Mesenchymal stem cell (in vitro differentiated cells and primary cell): ENCODE measurements at regions not wholly inside any gene's neighbourhood (a gene's known extent, or its start where the extent isn't known, plus 50 kb on each side); places are given as distances from the start of the nearest gene placed in this dataset.
"Not testable (repeated sequence)": the region's sequence is repeated elsewhere in the genome, so short reads cannot be mapped to it uniquely, and the experiment has no call there.

Source experiments
- DNase-seq: peaks from one replicate; pipeline ENCODE4 v3.0.0-alpha.2; 2013
- H2AFZ ChIP-seq: one replicate; pipeline ENCODE4 v1.6.1; 2013; ENCODE audit warnings: low read depth, mild to moderate bottlenecking, control low read depth, inconsistent platforms, low read length, moderate library complexity
- H2AK5ac ChIP-seq: 2 replicates; pipeline ENCODE4 v1.6.1; 2013; ENCODE audit warnings: low read length, moderate library complexity, mild to moderate bottlenecking, inconsistent platforms; ENCODE audit not compliant: severe bottlenecking
- H2BK120ac ChIP-seq: one replicate; pipeline ENCODE4 v1.6.1; 2013; ENCODE audit warnings: low read depth, mild to moderate bottlenecking, inconsistent platforms, low read length, moderate library complexity
- H2BK12ac ChIP-seq, 2 experiments: one replicate each; pipeline ENCODE4 v1.6.1; 2013; ENCODE audit warnings: inconsistent platforms in 2 of 2, low read length in 2 of 2, mild to moderate bottlenecking in 2 of 2, moderate library complexity in 2 of 2, control low read depth in 1 of 2
- H2BK15ac ChIP-seq: one replicate; pipeline ENCODE4 v1.6.1; 2013; ENCODE audit warnings: mild to moderate bottlenecking, low read depth, inconsistent platforms; ENCODE audit not compliant: poor library complexity, severe bottlenecking
- H2BK5ac ChIP-seq: 2 replicates; pipeline ENCODE4 v1.6.1; 2013; ENCODE audit warnings: low read depth, mild to moderate bottlenecking, low read length, control low read depth, inconsistent platforms; ENCODE audit not compliant: poor library complexity, severe bottlenecking
- H3K14ac ChIP-seq, 2 experiments: one replicate each; pipeline ENCODE4 v1.6.1; 2013; ENCODE audit warnings: inconsistent platforms in 2 of 2, low read length in 2 of 2, control low read depth in 1 of 2, mild to moderate bottlenecking in 1 of 2, moderate library complexity in 1 of 2
- H3K18ac ChIP-seq, 2 experiments: one replicate each; pipeline ENCODE4 v1.6.1; 2013; ENCODE audit warnings: inconsistent platforms in 2 of 2, low read length in 2 of 2, control low read depth in 1 of 2, low read depth in 1 of 2, mild to moderate bottlenecking in 1 of 2
- H3K23ac ChIP-seq, 2 experiments: one replicate each; pipeline ENCODE4 v1.6.1; 2013; ENCODE audit warnings: inconsistent platforms in 2 of 2, low read length in 2 of 2, mild to moderate bottlenecking in 2 of 2, moderate library complexity in 2 of 2, control low read depth in 1 of 2
- H3K27ac ChIP-seq: 2 replicates; pipeline ENCODE4 v1.5.1; 2013; ENCODE audit warnings: mild to moderate bottlenecking, moderate library complexity, low read length, control low read depth, inconsistent platforms; ENCODE audit not compliant: poor library complexity, severe bottlenecking
- H3K27me3 ChIP-seq, 2 experiments: 2 replicates each; pipeline versions ENCODE4 v1.6.1 to v1.7.0; 2013; ENCODE audit warnings: low read length in 2 of 2, mild to moderate bottlenecking in 2 of 2, moderate library complexity in 2 of 2, control low read depth in 1 of 2, inconsistent platforms in 1 of 2; ENCODE audit not compliant: control insufficient read depth in 1 of 2, insufficient read depth in 1 of 2
- H3K36me3 ChIP-seq, 2 experiments: 2 replicates each; pipeline versions ENCODE4 v1.6.1 to v1.7.0; 2013; ENCODE audit warnings: low read length in 2 of 2, control low read depth in 1 of 2, inconsistent platforms in 1 of 2, low read depth in 1 of 2, mild to moderate bottlenecking in 1 of 2; ENCODE audit not compliant: insufficient read depth in 2 of 2, control insufficient read depth in 1 of 2
- H3K4ac ChIP-seq, 2 experiments: one replicate each; pipeline ENCODE4 v1.6.1; 2013; ENCODE audit warnings: inconsistent platforms in 2 of 2, low read length in 2 of 2, mild to moderate bottlenecking in 2 of 2, moderate library complexity in 2 of 2, control low read depth in 1 of 2, low read depth in 1 of 2
- H3K4me1 ChIP-seq: 2 replicates; pipeline ENCODE4 v1.6.1; 2013; ENCODE audit warnings: low read depth, low read length, control low read depth; ENCODE audit not compliant: control insufficient read depth, insufficient read depth
- H3K4me2 ChIP-seq: 2 replicates; pipeline ENCODE4 v1.6.1; 2013; ENCODE audit warnings: low read length, mild to moderate bottlenecking, inconsistent platforms; ENCODE audit not compliant: poor library complexity, severe bottlenecking
- H3K4me3 ChIP-seq, 2 experiments: 2 replicates each; pipeline versions ENCODE4 v1.5.1 to v1.7.0; 2013; ENCODE audit warnings: low read length in 2 of 2, mild to moderate bottlenecking in 2 of 2, control low read depth in 1 of 2, low read depth in 1 of 2; ENCODE audit not compliant: insufficient read depth in 1 of 2
- H3K79me1 ChIP-seq: replicated peaks from 2 replicates; pipeline ENCODE4 v1.6.1; 2013; ENCODE audit warnings: mild to moderate bottlenecking, control low read depth, low read length, inconsistent platforms; ENCODE audit not compliant: poor library complexity, severe bottlenecking
- H3K9ac ChIP-seq: 2 replicates; pipeline ENCODE4 v1.7.0; 2013; ENCODE audit warnings: mild to moderate bottlenecking, low read length, moderate library complexity
- H3K9me3 ChIP-seq: 2 replicates; pipeline ENCODE4 v1.7.0; 2013; ENCODE audit warnings: mild to moderate bottlenecking, low read length; ENCODE audit not compliant: control insufficient read depth
- H4K8ac ChIP-seq: one replicate; pipeline ENCODE4 v1.6.1; 2013; ENCODE audit warnings: inconsistent platforms, mild to moderate bottlenecking, low read length, moderate library complexity
- H4K91ac ChIP-seq: one replicate; pipeline ENCODE4 v1.6.1; 2013; ENCODE audit warnings: mild to moderate bottlenecking, low read length, inconsistent platforms
- WGBS: methylation state at CpG from one replicate; pipeline ENCODE4 v1.1.7; 2013; ENCODE audit warnings: mixed read lengths; 5-methylcytosine and 5-hydroxymethylcytosine counted together

DNA sequence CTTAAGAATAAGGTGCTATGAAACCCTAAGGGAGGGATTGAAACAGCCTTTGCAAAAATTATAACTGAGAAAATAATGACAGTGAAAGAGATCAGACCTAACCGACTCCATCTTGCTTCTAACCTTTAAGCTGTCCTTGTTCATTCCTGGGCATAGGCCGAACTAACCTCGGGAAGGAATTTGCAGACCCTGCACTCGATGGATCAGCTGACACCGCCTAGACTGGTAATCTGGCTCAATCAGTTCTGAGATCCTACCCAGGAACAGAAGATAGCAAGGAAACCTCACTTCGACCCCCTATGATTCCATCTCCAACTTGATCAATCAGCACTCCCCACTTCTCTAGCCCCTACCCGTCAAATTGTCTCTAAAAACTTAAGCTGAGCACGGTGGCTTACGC is 66.6 kb upstream of the GOLGA6L6 start:
- WGBS = no CpG with 5 or more reads among the region's 9 CpGs
- H3K4me1 ChIP-seq, H4K91ac ChIP-seq: not testable (repeated sequence)

DNA sequence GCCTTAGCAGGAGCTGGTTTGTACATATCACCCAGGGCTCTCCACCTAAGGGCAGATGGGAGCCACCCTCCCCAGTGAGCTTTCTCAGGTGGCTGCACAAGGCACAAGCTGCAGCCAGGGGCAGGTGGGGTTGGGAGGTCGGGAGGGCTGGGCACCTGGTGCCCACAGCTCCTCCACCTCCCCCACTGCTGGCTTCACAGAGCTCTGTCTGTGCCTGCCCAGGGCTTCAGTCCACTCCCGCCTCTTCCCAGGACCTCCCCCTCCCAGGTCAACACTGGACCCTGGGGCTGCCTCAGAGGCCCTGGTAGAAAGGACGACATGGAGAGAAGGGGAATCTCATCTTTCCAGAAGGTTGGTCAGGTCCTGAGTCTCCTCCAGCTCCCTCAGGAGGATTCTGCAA is 55.6 kb upstream of the GOLGA6L6 start:
- H3K4me1 ChIP-seq, H2BK12ac ChIP-seq, H3K23ac ChIP-seq, H3K36me3 ChIP-seq, H2BK5ac ChIP-seq, H3K4me2 ChIP-seq, H3K18ac ChIP-seq, H2BK120ac ChIP-seq, H3K4ac ChIP-seq, H3K79me1 ChIP-seq, H2AK5ac ChIP-seq, H3K27ac ChIP-seq, H3K9me3 ChIP-seq, H3K9ac ChIP-seq, H3K4me3 ChIP-seq, H4K8ac ChIP-seq, H3K14ac ChIP-seq, H2AFZ ChIP-seq, H4K91ac ChIP-seq, H2BK15ac ChIP-seq, DNase-seq, H3K27me3 ChIP-seq: not testable (repeated sequence)
- no CpG with 5 or more reads among the region's 3 CpGs for WGBS

More for the DNA sequence above, 66.6 kb upstream of the GOLGA6L6 start:
- not testable (repeated sequence) for DNase-seq, H3K27me3 ChIP-seq, H2BK15ac ChIP-seq, H2AK5ac ChIP-seq, H3K4me2 ChIP-seq, H3K18ac ChIP-seq, H4K8ac ChIP-seq, H2BK120ac ChIP-seq, H3K9me3 ChIP-seq, H3K23ac ChIP-seq, H3K36me3 ChIP-seq, H3K27ac ChIP-seq, H3K9ac ChIP-seq, H3K4me3 ChIP-seq, H2BK12ac ChIP-seq, H3K4ac ChIP-seq, H3K79me1 ChIP-seq, H3K14ac ChIP-seq, H2AFZ ChIP-seq, H2BK5ac ChIP-seq

GRCh38 chr15:20594219-20594618 is 52.6 kb upstream of the GOLGA6L6 start:
- H3K23ac ChIP-seq, H3K79me1 ChIP-seq, H3K14ac ChIP-seq, H2BK120ac ChIP-seq, DNase-seq, H2BK12ac ChIP-seq, H3K4me2 ChIP-seq, H3K9ac ChIP-seq, H4K91ac ChIP-seq, H2BK5ac ChIP-seq, H2BK15ac ChIP-seq, H3K4ac ChIP-seq, H2AK5ac ChIP-seq, H3K27me3 ChIP-seq, H3K4me1 ChIP-seq, H3K36me3 ChIP-seq, H2AFZ ChIP-seq, H3K18ac ChIP-seq, H3K27ac ChIP-seq, H3K9me3 ChIP-seq, H3K4me3 ChIP-seq, H4K8ac ChIP-seq: not testable (repeated sequence)
- WGBS = no CpG with 5 or more reads among the region's 5 CpGs

DNA sequence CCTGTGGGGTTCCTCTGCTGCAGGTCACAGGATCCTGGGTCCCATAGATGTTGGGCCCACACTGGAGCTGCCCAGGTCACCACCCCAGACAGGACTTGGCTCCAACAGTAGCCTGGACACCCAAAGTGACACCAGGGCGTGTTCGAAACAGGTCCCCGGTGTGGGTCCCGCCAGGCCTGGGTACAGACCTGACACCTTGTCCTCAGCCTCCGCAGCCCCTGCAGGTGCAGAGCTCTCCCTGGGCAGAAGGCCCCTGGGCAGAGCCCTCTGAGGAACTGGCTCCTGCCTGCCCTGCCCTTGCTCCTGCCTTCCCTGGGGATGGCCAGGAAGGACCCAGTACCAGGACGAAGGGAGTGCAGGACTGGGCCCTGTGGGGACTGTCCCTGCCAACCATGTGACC is 50.3 kb upstream of the GOLGA6L6 start:
- no CpG with 5 or more reads among the region's 6 CpGs for WGBS
- DNase-seq = not testable (repeated sequence)

More for the DNA sequence above, 50.3 kb upstream of the GOLGA6L6 start:
- H2BK12ac ChIP-seq, H3K27me3 ChIP-seq, H2AFZ ChIP-seq, H4K91ac ChIP-seq, H3K18ac ChIP-seq, H2BK120ac ChIP-seq, H3K36me3 ChIP-seq, H3K4ac ChIP-seq, H3K4me1 ChIP-seq, H3K4me3 ChIP-seq, H3K27ac ChIP-seq, H3K14ac ChIP-seq, H2BK15ac ChIP-seq, H2AK5ac ChIP-seq, H3K9ac ChIP-seq, H4K8ac ChIP-seq, H3K23ac ChIP-seq, H3K79me1 ChIP-seq, H3K4me2 ChIP-seq, H2BK5ac ChIP-seq, H3K9me3 ChIP-seq: not testable (repeated sequence)
